ENCODE measurements at regions not wholly inside any gene's neighbourhood (a gene's known extent, or its start where the extent isn't known, plus 50 kb on each side); places are given as distances from the start of the nearest gene placed in this dataset.

- Histone ChIP-seq H4K20me1 (ENCODE audit: insufficient read depth, low read length) (no peaks in the 10 kb centered on the region), H3K4me2 (ENCODE audit: low read depth, low read length) (no peak overlapping the region), H3K79me2 (ENCODE audit: low read length) (no peaks in the 10 kb centered on the region), H3K9me3 (replicated peaks; ENCODE audit: insufficient read depth, low read length) (no peaks in the 10 kb centered on the region), H3K4me1 (ENCODE audit: low read length) (no peaks in the 10 kb centered on the region), H2AFZ (ENCODE audit: low read length) (no peak overlapping the region), H3K36me3 (replicated peaks; ENCODE audit: insufficient read depth, low read length) (no peaks in the 10 kb centered on the region), H3F3A (ENCODE audit: insufficient read depth, low read length) (no peaks in the 10 kb centered on the region), H3K4me3 (ENCODE audit: low read length) (no peak overlapping the region), H3K9me2 (replicated peaks; ENCODE audit: insufficient read depth, low read length) (no peaks in the 10 kb centered on the region), H3K27ac (ENCODE audit: low read length) (no peak overlapping the region), H3K9ac (ENCODE audit: low read length) (no peak overlapping the region), H3K27me3 (replicated peaks; ENCODE audit: insufficient read depth, low read length) (no peaks in the 10 kb centered on the region)
- TF ChIP-seq EZH2phosphoT487 (IDR thresholded peaks at IDR 0.05; ENCODE audit: low read length) = no peak
- TF ChIP-seq EZH2 (optimal IDR thresholded peaks at IDR 0.05; ENCODE audit: low read depth, low read length) = no peak
- TF ChIP-seq CTCF (IDR thresholded peaks at IDR 0.05; ENCODE audit: low read length) = no peak
- DNase-seq = no peak
Observed at GRCh38 chr2:195269220-195269619, 387.8 kb upstream of the SLC39A10 start.

GRCh38 chr2:195257979-195258378 is 399.0 kb upstream of the SLC39A10 start:
- Histone ChIP-seq H3K27ac (ENCODE audit: low read length) (no peak overlapping the region), H3K4me2 (ENCODE audit: low read depth, low read length) (no peak overlapping the region), H3F3A (ENCODE audit: insufficient read depth, low read length) (no peaks in the 10 kb centered on the region), H2AFZ (ENCODE audit: low read length) (no peak overlapping the region), H3K79me2 (ENCODE audit: low read length) (no peaks in the 10 kb centered on the region), H3K4me3 (ENCODE audit: low read length) (no peak overlapping the region), H3K9me2 (replicated peaks; ENCODE audit: insufficient read depth, low read length) (no peaks in the 10 kb centered on the region), H3K27me3 (replicated peaks; ENCODE audit: insufficient read depth, low read length) (no peaks in the 10 kb centered on the region), H3K36me3 (replicated peaks; ENCODE audit: insufficient read depth, low read length) (no peaks in the 10 kb centered on the region), H3K4me1 (ENCODE audit: low read length) (no peaks in the 10 kb centered on the region), H3K9me3 (replicated peaks; ENCODE audit: insufficient read depth, low read length) (no peaks in the 10 kb centered on the region), H3K9ac (ENCODE audit: low read length) (no peak overlapping the region), H4K20me1 (ENCODE audit: insufficient read depth, low read length) (no peaks in the 10 kb centered on the region)
- TF ChIP-seq CTCF (IDR thresholded peaks at IDR 0.05; ENCODE audit: low read length) = no peak
- no peak for DNase-seq

GRCh38 chr2:195252018-195252417 is 405.0 kb upstream of the SLC39A10 start:
- TF ChIP-seq EZH2phosphoT487 (IDR thresholded peaks at IDR 0.05; ENCODE audit: low read length) = no peak
- no peak for TF ChIP-seq EZH2 (optimal IDR thresholded peaks at IDR 0.05; ENCODE audit: low read depth, low read length)
- no peak for TF ChIP-seq CTCF (IDR thresholded peaks at IDR 0.05; ENCODE audit: low read length)
- H2AFZ ChIP-seq (ENCODE audit: low read length) = no peak overlapping the region
- no peak overlapping the region for H3K4me3 ChIP-seq (ENCODE audit: low read length)
- H4K20me1 ChIP-seq (ENCODE audit: insufficient read depth, low read length) = no peaks in the 10 kb centered on the region
- no peaks in the 10 kb centered on the region for H3F3A ChIP-seq (ENCODE audit: insufficient read depth, low read length)
- no peak for DNase-seq
- no peaks in the 10 kb centered on the region for H3K27me3 ChIP-seq (replicated peaks; ENCODE audit: insufficient read depth, low read length)
- no peaks in the 10 kb centered on the region for H3K9me2 ChIP-seq (replicated peaks; ENCODE audit: insufficient read depth, low read length)
- H3K4me2 ChIP-seq (ENCODE audit: low read depth, low read length) = no peak overlapping the region
- no peaks in the 10 kb centered on the region for H3K4me1 ChIP-seq (ENCODE audit: low read length)
- no peak overlapping the region for H3K27ac ChIP-seq (ENCODE audit: low read length)
- H3K9me3 ChIP-seq (replicated peaks; ENCODE audit: insufficient read depth, low read length) = no peaks in the 10 kb centered on the region
- no peaks in the 10 kb centered on the region for H3K36me3 ChIP-seq (replicated peaks; ENCODE audit: insufficient read depth, low read length)
- H3K79me2 ChIP-seq (ENCODE audit: low read length) = no peaks in the 10 kb centered on the region
- H3K9ac ChIP-seq (ENCODE audit: low read length) = no peak overlapping the region

- Histone ChIP-seq H2AFZ (ENCODE audit: low read length) (no peak overlapping the region), H3K9me3 (replicated peaks; ENCODE audit: insufficient read depth, low read length) (no peaks in the 10 kb centered on the region), H3K36me3 (replicated peaks; ENCODE audit: insufficient read depth, low read length) (no peaks in the 10 kb centered on the region), H3K27ac (ENCODE audit: low read length) (no peak overlapping the region), H3K9ac (ENCODE audit: low read length) (no peak overlapping the region), H3K4me2 (ENCODE audit: low read depth, low read length) (no peak overlapping the region), H4K20me1 (ENCODE audit: insufficient read depth, low read length) (no peaks in the 10 kb centered on the region), H3F3A (ENCODE audit: insufficient read depth, low read length) (no peaks in the 10 kb centered on the region), H3K9me2 (replicated peaks; ENCODE audit: insufficient read depth, low read length) (no peaks in the 10 kb centered on the region), H3K79me2 (ENCODE audit: low read length) (no peaks in the 10 kb centered on the region), H3K4me1 (ENCODE audit: low read length) (no peaks in the 10 kb centered on the region), H3K27me3 (replicated peaks; ENCODE audit: insufficient read depth, low read length) (no peaks in the 10 kb centered on the region), H3K4me3 (ENCODE audit: low read length) (no peak overlapping the region)
- no peak for DNase-seq
- TF ChIP-seq CTCF (IDR thresholded peaks at IDR 0.05; ENCODE audit: low read length) (no peak), EZH2 (optimal IDR thresholded peaks at IDR 0.05; ENCODE audit: low read depth, low read length) (no peak), EZH2phosphoT487 (IDR thresholded peaks at IDR 0.05; ENCODE audit: low read length) (no peak)
Observed at GRCh38 chr2:195251214-195251613, 405.8 kb upstream of the SLC39A10 start.
